ENCODE measurements at regions not wholly inside any gene's neighbourhood (a gene's known extent, or its start where the extent isn't known, plus 50 kb on each side); places are given as distances from the start of the nearest gene placed in this dataset.

DNA sequence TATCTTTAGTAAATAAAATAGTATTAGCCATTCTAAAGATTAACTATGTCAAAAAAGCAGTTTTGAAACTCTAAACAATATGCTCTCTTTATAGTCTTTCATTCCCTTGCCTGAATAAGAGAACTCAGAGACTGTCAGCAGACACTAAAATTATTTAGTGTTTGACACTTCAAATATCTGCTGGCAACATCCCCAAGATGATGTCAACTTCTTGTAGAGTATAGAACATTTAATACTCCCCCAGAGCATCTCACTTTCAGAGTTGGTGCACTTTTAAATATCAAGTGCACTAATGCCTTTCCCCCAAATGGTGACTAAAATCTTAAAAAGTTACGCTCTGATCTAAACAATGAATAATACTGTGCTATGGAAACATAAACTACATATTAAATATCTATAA, 374.9 kb downstream of the SLC6A15 start:
- intact Hi-C loops (cut with DNase I), result no loop called here
- Histone ChIP-seq H3K27ac (ENCODE audit: low read depth in 1 of 2, low read length in 2 of 2) (no peak overlapping the region), H3K9me3 (ENCODE audit: control insufficient read depth, low read length) (no peaks in the 10 kb centered on the region), H3K27me3 (ENCODE audit: control insufficient read depth in 1 of 2, insufficient read depth in 2 of 2, low read length in 1 of 2) (no peaks in the 10 kb centered on the region), H3K36me3 (ENCODE audit: control insufficient read depth in 1 of 2, insufficient read depth in 2 of 2, low read length in 1 of 2) (no peaks in the 10 kb centered on the region), H3K4me1 (ENCODE audit: control insufficient read depth in 1 of 2, insufficient read depth in 2 of 2, low read length in 2 of 2) (no peaks in the 10 kb centered on the region), H3K4me3 (ENCODE audit: low read length in 2 of 2) (no peak overlapping the region)
- no peak for DNase-seq
- no peak for ATAC-seq (ENCODE audit: low FRiP score)
- WGBS, 2 donors, result 92 to 93% methylated on average over 1 of the region's 1 CpG

DNA sequence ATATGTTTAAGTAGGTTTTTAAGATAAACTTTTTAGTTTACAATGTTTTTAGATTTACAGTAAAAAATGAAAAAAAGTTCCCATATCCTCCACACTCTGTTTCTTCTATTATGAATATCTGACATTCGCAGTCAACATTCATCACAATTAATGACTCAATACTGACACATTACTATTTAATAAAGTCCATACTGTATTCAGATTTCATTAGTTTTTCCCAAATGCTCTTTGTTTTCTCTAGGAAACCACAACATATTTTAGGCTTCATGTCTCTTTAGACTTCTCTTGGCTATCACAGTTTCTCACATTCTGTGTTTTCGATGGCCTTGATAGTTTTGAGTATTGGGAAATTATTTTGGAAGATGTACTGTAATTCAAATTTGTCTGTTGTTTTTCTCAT, 399.8 kb downstream of the SLC6A15 start:
- 79 to 91% methylated on average over 2 of the region's 2 CpGs for WGBS, 2 donors
- no peaks in the 10 kb centered on the region for H3K36me3 ChIP-seq (ENCODE audit: control insufficient read depth in 1 of 2, insufficient read depth in 2 of 2, low read length in 1 of 2)
- DNase-seq (no peak), ATAC-seq (ENCODE audit: low FRiP score) (no peak)
- no peak overlapping the region for H3K27ac ChIP-seq (ENCODE audit: low read depth in 1 of 2, low read length in 2 of 2)
- no peaks in the 10 kb centered on the region for H3K27me3 ChIP-seq (ENCODE audit: control insufficient read depth in 1 of 2, insufficient read depth in 2 of 2, low read length in 1 of 2)
- H3K4me3 ChIP-seq (ENCODE audit: low read length in 2 of 2), result no peak overlapping the region
- no peaks in the 10 kb centered on the region for H3K9me3 ChIP-seq (ENCODE audit: control insufficient read depth, low read length)
- intact Hi-C loops (cut with DNase I), result no loop called here
- H3K4me1 ChIP-seq (ENCODE audit: control insufficient read depth in 1 of 2, insufficient read depth in 2 of 2, low read length in 2 of 2), result no peaks in the 10 kb centered on the region

DNA sequence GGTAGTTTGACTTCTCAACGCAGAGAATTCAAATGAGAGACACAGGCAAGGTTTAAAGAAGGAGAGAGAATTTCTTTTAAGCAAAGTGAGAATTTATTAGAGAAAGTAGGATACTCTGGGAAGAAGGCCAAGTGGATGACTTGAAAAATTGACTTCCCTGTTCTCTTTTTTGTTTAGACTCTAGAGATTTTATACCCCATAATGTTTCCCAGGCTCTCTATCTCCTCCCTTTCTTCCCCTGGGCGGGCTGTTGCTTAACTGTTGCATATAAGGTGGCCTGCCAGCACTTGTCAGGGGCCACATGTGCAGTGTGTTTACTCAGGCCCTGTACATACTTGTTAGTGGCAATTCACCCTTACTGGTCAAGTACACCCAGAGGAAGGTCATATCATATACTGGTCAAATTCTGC, 403.7 kb downstream of the SLC6A15 start:
- Histone ChIP-seq H3K36me3 (ENCODE audit: control insufficient read depth in 1 of 2, insufficient read depth in 2 of 2, low read length in 1 of 2) (no peaks in the 10 kb centered on the region), H3K9me3 (ENCODE audit: control insufficient read depth, low read length) (no peaks in the 10 kb centered on the region), H3K27ac (ENCODE audit: low read depth in 1 of 2, low read length in 2 of 2) (no peak overlapping the region), H3K4me1 (ENCODE audit: control insufficient read depth in 1 of 2, insufficient read depth in 2 of 2, low read length in 2 of 2) (no peaks in the 10 kb centered on the region), H3K4me3 (ENCODE audit: low read length in 2 of 2) (no peak overlapping the region), H3K27me3 (ENCODE audit: control insufficient read depth in 1 of 2, insufficient read depth in 2 of 2, low read length in 1 of 2) (no peaks in the 10 kb centered on the region)
- intact Hi-C loops (cut with DNase I), result loop anchor here in 1 of 2 donors (10.0 kb wide), 1 partner anchor 1984 kb away; no protein-coding TSS in a partner anchor
- WGBS, 2 donors, result 19 to 36% methylated on average over 2 of the region's 2 CpGs
- no peak for DNase-seq
- peak; percentile 63 for ATAC-seq (ENCODE audit: low FRiP score)

DNA sequence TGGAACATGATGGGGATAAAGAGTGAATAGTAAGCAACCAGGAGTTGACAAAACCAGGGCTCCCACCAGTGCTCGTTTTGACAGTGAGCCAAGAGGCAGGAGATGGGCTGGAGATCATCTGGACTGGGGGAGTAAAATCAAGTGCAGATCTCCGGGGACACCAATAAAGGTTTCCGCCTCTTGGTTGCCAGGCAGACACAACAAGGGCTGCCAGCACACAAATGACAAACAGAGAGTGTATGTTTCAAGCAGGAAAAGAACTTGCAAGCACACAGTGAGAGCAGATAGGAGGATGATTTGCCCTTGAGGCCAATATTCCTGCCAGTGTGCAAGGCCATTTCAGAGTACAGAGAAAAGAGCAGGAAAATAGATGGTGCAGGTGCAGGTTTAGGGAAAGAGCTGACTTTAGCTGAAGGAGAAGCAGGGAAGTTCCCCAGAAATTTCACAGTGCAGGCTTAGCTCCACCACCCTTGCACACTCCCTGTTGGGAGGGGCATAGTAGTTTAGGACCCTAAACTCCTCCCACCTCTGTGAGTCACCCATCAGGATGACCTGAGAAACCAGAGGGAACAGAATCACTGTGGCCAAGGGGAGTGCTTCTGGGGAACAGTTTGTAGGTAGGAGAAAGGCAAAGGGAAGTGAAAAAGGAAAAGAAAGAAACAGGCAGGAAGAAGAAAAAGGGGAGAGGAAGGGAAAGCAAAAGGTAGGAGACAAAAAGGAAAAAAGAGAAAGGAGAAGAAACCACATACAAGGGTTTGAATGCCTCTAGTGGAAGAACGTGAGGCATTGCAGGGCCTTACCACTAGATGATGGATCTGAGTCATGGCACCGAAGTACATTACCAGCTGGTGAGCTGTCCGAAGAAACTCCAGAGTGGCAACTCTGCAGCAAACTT, 404.4 kb downstream of the SLC6A15 start:
- 24 to 39% methylated on average over 6 of the region's 6 CpGs for WGBS, 2 donors
- no peak overlapping the region for H3K27ac ChIP-seq (ENCODE audit: low read depth in 1 of 2, low read length in 2 of 2)

DNA sequence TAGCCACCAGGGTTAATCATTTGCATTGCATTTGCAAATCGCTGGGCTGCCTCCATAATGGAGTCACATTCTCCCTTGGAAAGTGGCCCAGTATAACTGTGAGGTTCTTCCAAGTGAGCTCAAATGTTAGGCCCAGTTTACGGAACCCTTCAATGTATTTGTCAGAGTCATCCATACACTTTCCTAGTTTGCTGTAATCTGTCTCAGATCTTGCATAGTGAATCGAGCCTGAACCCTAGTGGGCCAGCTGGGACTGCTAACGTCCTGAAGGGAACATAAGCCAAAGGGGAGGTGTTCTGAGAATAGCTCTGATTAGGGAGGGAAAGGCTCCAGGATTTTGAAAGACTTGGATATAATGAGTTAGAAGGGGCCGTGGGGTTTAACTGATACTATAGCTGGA, 406.3 kb downstream of the SLC6A15 start:
- 33 to 34% methylated on average over 5 of the region's 5 CpGs for WGBS, 2 donors
- Histone ChIP-seq H3K36me3 (ENCODE audit: control insufficient read depth in 1 of 2, insufficient read depth in 2 of 2, low read length in 1 of 2) (no peaks in the 10 kb centered on the region), H3K4me3 (ENCODE audit: low read length in 2 of 2) (no peak overlapping the region), H3K9me3 (ENCODE audit: control insufficient read depth, low read length) (no peaks in the 10 kb centered on the region), H3K27ac (ENCODE audit: low read depth in 1 of 2, low read length in 2 of 2) (no peak overlapping the region), H3K27me3 (ENCODE audit: control insufficient read depth in 1 of 2, insufficient read depth in 2 of 2, low read length in 1 of 2) (no peaks in the 10 kb centered on the region), H3K4me1 (ENCODE audit: control insufficient read depth in 1 of 2, insufficient read depth in 2 of 2, low read length in 2 of 2) (no peaks in the 10 kb centered on the region)
- intact Hi-C loops (cut with DNase I), result loop anchor here in 1 of 2 donors (10.0 kb wide), 1 partner anchor 1981 kb away; no protein-coding TSS in a partner anchor
- DNase-seq (no peak), ATAC-seq (ENCODE audit: low FRiP score) (no peak)

More for the DNA sequence above, 404.4 kb downstream of the SLC6A15 start:
- intact Hi-C loops (cut with DNase I), result loop anchor here in 1 of 2 donors (10.0 kb wide), 1 partner anchor 1983 kb away; no protein-coding TSS in a partner anchor
- Histone ChIP-seq H3K36me3 (ENCODE audit: control insufficient read depth in 1 of 2, insufficient read depth in 2 of 2, low read length in 1 of 2) (no peaks in the 10 kb centered on the region), H3K27me3 (ENCODE audit: control insufficient read depth in 1 of 2, insufficient read depth in 2 of 2, low read length in 1 of 2) (no peaks in the 10 kb centered on the region), H3K4me3 (ENCODE audit: low read length in 2 of 2) (no peak overlapping the region), H3K9me3 (ENCODE audit: control insufficient read depth, low read length) (no peaks in the 10 kb centered on the region), H3K4me1 (ENCODE audit: control insufficient read depth in 1 of 2, insufficient read depth in 2 of 2, low read length in 2 of 2) (no peaks in the 10 kb centered on the region)
- ATAC-seq (ENCODE audit: low FRiP score) (peak; percentile 77), DNase-seq (peak in 1 of 2 donors; percentile 46)

DNA sequence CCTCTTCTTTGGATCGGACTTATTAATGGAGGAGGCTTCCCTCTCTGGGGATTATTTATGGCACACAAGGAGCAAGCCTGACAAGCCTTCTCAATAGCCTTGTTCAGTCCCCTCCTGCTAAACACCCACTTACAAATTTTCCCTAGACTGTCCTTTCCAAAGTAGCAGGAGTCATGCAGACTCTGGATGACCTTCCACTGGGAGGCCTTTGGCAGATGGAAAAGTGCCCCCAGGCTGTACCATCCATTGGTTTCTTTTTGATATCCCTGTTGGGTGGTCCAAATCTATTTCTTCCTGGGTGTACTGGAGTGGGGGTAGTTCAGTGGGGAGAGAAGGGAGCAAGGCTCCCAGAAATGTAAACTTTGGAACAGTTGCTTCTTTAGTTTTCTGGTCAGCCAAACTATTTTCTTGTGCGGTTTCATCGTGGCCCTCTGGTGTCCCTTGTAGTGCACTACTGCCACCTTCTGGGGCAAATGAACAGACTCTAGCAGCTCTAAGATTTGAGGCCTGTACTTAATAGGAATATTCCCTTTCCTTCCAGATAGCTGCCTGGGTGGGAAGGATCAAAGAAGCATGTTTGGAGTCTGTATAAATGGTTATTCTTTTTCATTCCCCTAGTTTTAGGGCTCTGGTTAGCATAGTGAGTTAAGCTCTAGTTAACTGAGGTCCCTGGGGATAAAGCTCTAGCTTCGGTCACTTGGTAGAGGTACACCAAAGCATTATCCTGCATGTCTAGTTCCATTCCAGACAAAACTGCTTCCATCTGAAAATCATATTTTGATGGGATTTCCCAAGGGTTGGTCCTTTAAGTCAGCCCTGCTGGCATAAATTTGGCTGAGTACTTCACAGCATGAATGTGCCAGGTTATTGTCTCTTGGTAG, 409.5 kb downstream of the SLC6A15 start:
- intact Hi-C loops (cut with DNase I), result loop anchor here in 1 of 2 donors (10.0 kb wide), 1 partner anchor 1978 kb away; no protein-coding TSS in a partner anchor
- no peaks in the 10 kb centered on the region for H3K27me3 ChIP-seq (ENCODE audit: control insufficient read depth in 1 of 2, insufficient read depth in 2 of 2, low read length in 1 of 2)
- H3K4me3 ChIP-seq (ENCODE audit: low read length in 2 of 2), result no peak overlapping the region
- 50 to 59% methylated on average over 4 of the region's 4 CpGs for WGBS, 2 donors
- H3K9me3 ChIP-seq (ENCODE audit: control insufficient read depth, low read length), result no peaks in the 10 kb centered on the region
- H3K36me3 ChIP-seq (ENCODE audit: control insufficient read depth in 1 of 2, insufficient read depth in 2 of 2, low read length in 1 of 2), result no peaks in the 10 kb centered on the region
- ATAC-seq (ENCODE audit: low FRiP score) (peak; percentile 64), DNase-seq (no peak)
- H3K27ac ChIP-seq (ENCODE audit: low read depth in 1 of 2, low read length in 2 of 2), result no peak overlapping the region
- H3K4me1 ChIP-seq (ENCODE audit: control insufficient read depth in 1 of 2, insufficient read depth in 2 of 2, low read length in 2 of 2), result no peaks in the 10 kb centered on the region

DNA sequence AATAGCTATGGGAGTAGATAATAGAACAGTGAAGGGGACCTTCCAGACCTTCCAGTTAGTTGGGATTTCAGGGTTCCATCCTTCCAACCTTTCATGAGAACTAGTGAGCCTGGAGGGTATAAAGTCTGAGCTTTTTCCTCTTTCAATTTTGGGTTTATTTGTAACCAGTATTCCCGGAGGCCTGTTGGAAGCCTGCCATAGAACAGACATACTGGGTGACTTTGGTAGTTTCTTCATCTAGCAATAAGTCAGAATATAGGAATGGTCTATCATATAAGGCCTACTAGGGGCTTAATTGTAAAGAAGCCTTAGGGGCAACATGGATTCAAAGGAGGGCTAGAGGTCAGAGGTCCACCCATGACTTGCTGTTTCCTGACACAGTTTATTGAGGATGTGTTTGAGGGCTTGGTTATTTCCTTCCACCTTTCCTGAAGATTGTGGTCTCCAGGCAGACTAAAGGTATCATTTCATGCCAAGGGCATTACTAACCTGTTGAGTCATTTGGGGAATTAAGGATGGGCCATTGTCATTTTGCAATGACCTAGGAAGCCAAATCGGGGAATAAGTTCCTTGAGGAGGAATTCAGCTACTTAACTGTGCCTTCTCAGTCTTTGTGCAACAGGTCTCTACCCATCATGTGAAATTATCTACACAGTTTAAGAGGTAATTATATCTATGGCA, 410.3 kb downstream of the SLC6A15 start:
- intact Hi-C loops (cut with DNase I), result loop anchor here in 1 of 2 donors (10.0 kb wide), 1 partner anchor 1978 kb away; no protein-coding TSS in a partner anchor
- WGBS, 2 donors, result 81 to 89% methylated on average over 2 of the region's 2 CpGs
- Histone ChIP-seq H3K4me3 (ENCODE audit: low read length in 2 of 2) (no peak overlapping the region), H3K4me1 (ENCODE audit: control insufficient read depth in 1 of 2, insufficient read depth in 2 of 2, low read length in 2 of 2) (no peaks in the 10 kb centered on the region), H3K9me3 (ENCODE audit: control insufficient read depth, low read length) (no peaks in the 10 kb centered on the region), H3K27ac (ENCODE audit: low read depth in 1 of 2, low read length in 2 of 2) (no peak overlapping the region), H3K36me3 (ENCODE audit: control insufficient read depth in 1 of 2, insufficient read depth in 2 of 2, low read length in 1 of 2) (no peaks in the 10 kb centered on the region), H3K27me3 (ENCODE audit: control insufficient read depth in 1 of 2, insufficient read depth in 2 of 2, low read length in 1 of 2) (no peaks in the 10 kb centered on the region)
- DNase-seq, result no peak
- ATAC-seq (ENCODE audit: low FRiP score), result no peak

DNA sequence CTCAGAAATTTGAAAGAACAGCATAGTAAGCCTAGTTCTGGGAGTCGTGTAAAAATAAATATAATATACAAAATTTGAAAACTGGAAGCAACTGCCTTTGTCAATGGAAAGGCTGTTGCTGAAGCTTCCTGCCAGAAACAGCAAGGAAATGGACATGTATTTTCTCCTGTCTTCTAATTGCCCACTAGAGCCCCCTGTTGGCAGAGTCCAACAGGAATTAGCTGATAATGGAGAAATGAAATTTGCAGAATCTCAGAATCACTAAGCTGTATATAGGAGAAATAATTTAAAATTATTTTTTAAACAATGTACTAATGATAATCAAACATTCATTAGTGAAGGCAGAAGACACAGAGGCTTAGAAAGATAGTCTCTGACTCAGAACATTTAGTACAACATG, 414.8 kb downstream of the SLC6A15 start:
- no peaks in the 10 kb centered on the region for H3K9me3 ChIP-seq (ENCODE audit: control insufficient read depth, low read length)
- intact Hi-C loops (cut with DNase I), result no loop called here
- no peaks in the 10 kb centered on the region for H3K27me3 ChIP-seq (ENCODE audit: control insufficient read depth in 1 of 2, insufficient read depth in 2 of 2, low read length in 1 of 2)
- H3K4me3 ChIP-seq (ENCODE audit: low read length in 2 of 2), result no peak overlapping the region
- ATAC-seq (ENCODE audit: low FRiP score), result no peak
- H3K36me3 ChIP-seq (ENCODE audit: control insufficient read depth in 1 of 2, insufficient read depth in 2 of 2, low read length in 1 of 2), result no peaks in the 10 kb centered on the region
- WGBS, 2 donors, result 35 to 63% methylated on average over 1 of the region's 1 CpG
- H3K4me1 ChIP-seq (ENCODE audit: control insufficient read depth in 1 of 2, insufficient read depth in 2 of 2, low read length in 2 of 2), result no peaks in the 10 kb centered on the region
- no peak for DNase-seq
- no peak overlapping the region for H3K27ac ChIP-seq (ENCODE audit: low read depth in 1 of 2, low read length in 2 of 2)
